Activated naive CD4-positive, alpha-beta T cell treated with Interleukin-2 at 50 U/mL for 16 hours (primary cell): ENCODE measurements at regions not wholly inside any gene's neighbourhood (a gene's known extent, or its start where the extent isn't known, plus 50 kb on each side); places are given as distances from the start of the nearest gene placed in this dataset.

Experiments
- DNase-seq: peaks from one replicate; pipeline ENCODE4 v3.0.0-alpha.2; 2020

DNA sequence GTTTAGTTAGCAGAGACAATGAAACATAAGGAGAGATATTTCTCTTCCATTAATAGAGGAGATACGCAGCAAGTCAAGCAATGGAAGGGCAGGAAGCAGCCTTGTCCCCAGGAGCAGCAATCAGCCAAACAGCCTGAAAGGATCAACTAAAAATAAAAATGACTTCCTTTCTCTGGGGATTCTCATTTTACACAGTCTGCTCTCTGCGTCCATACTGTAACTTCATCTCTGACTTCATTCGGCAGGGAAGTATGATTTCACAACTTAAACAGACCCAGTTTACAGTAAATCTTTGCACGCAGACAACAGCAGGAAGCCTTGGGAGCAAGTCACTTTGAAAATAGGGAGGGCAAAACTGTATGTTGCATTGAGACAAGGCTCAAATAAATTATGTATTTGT lies 826.7 kb downstream of the DIAPH3 start:
- no peak for DNase-seq

DNA sequence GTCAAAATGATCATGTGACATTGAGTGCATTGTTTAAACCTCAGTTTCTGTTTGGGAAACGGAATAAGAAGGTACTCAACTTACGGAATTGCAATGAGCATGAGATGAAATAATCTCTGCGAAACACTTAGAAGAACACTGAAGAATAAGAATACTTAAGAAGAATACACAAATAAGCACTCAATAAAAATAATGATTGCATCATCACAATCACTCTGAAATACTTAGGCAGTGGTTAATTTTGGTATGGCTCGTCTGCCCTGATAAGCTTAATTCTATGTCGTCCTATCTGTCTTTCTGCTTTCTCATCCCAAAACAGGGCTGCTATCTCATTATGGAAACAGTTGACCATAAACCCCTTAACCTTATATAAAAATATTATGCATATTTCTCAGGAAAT lies 823.6 kb downstream of the DIAPH3 start:
- DNase-seq: no peak

DNA sequence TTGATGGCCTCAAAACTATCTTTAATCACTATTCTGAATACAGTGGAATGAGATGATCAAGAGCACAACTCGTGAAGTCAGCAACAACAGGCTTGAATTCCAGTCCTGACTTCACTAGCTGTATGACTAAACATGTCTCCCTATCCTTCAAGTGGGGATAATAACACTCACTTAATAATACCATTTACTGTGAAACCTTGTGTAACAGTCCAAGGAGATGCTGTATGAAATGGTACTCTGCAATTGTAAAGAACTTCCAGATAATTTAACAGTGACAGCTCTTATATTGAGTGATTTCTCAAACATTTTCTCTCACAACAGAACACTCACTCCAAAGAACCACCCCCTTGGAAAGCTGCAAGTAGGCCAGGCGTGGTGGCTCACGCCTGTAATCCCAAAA lies 823.1 kb downstream of the DIAPH3 start:
- no peak for DNase-seq

DNA sequence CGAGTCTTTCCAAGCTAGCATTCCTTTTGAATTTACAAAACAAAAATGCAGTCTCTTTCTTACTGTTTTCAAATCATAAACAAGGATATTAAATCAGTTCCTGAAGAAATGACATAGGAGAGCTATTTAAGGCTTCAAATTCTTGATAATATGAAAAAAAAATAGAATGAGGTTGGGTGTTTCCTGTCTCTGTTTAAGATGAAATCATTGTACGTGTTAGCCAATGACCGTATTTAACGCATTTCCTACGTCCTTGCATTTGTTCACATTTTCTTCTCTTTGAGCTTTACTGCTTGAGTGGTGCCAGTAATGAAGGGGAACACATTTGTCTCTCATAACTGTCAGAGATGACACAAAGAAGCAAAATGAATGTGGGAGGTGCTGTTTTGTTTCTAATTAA lies 821.3 kb downstream of the DIAPH3 start:
- no peak for DNase-seq

DNA sequence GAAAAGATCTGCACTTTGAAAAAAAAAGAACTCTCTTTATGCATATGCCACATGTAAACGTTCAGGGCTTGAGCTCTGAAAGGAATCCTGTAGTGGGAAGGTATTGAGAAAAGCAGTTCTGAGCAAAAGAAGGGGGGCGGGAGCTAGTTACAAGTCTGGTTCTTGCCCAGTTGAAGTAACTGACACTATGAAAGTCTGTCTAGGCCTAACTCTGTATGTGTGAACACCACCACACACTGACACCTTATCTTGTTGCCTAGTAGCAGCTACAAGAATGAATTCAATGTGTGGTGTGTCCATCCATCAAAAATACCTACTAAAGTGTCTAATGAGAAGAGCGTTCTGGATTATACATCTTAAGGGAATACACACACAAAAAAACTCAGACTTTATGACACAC lies 820.6 kb downstream of the DIAPH3 start:
- no peak for DNase-seq

DNA sequence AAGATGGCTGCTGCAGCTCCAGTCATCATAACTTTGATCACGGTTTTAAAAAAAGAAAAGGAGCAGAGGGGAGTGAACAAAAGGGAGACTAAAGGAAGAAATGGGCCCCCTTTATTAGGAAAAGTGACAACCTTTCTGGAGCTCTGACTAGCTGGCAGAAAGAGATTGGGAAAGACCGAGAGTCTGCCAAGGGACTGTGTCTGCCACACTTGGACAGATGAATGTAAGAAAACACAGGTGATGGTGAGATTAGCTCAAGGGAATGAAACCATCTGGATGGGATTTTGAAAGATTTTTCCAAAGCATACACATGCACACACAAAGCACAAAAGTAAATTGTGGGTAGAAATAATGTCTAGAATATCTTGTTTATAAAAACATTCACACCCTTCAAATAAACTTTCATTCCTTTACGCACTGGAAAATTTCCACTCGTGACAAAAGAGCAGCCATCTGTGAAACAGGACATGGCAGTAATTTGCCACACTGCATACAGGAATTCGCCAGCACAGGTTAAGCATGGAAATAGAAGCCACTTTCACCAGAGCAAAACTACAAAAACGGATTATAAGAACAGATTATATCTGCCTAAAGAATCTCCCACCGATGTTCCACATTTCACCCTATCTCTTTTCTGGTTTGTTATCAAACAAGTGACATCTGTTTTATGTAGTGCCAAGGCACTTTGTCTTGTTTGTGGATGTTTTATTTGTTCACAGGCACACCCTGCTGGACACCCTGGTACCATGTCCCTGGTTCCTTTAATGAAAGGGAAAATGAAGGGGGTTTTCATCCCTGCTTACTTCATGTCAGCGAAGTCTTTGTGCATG lies 819.5 kb downstream of the DIAPH3 start:
- no peak for DNase-seq

DNA sequence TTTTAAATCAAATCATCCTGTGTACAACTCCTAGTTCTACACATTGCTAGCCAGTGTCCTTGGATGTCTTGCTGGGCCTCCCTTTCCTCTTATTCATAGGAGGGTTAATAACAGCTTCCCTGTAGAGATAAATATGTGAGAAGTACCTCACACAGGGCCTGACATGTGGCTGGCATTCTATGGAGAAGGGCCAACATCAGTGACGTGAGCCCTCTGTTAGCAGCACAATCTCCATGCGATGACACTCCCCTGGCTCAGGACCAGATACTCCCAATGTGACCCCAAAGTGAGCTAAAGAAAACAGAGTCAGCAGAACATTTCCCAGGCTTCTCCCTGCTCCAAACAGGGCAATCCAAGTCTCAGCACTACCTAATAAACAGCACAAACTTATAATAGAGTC lies 818.4 kb downstream of the DIAPH3 start:
- no peak for DNase-seq

DNA sequence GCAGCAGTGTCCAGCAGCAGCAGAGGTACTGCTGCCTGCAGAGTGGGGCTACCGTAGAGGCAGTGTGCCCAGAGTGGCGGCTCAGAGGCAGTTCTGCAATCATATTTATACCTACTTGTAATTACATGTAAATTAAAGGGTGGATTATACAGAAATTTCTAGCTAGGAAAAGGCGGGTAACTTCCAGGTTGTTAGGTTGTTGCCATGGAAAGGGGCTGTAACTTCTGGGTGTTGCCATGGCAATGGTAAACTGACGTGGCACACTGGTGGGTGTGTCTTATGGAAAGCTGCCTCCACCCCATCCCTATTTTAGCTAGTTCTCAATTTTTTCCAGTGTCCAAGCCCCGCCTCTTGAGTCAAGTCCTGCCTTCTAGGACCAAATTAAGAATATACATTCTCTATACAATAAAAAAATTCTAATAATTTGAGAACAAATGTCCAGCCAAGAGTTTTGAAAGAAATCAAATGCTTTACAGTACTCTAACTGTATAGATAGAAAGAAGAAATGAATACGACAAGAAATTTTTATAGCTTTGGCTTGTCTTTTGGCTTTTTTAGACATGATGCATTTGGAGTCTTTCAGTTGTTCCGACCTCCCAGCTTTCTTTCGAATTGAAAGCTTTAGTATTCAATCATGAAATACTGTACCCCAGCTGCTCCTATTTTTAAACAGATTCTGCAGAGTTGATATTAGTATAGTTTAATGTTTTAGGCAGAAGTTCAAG lies 816.6 kb downstream of the DIAPH3 start:
- no peak for DNase-seq

DNA sequence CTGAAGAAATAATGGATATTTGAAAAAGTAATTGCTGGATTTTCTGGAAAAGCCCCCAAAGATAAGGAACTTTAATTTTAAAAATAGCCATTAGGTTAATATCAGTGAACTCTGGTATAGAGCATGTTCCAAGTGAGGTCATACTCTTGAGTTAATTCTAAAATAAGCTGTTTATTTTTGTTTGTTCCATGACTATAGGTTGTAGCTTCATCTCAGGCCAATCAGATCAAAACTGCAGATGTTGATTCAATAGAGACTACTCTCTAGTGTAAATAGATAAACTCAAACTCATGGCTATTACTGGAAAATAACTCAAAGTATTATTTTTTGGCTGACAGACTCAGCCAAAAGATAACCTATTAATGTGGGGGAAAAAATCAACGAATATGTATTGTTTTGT lies 815.1 kb downstream of the DIAPH3 start:
- DNase-seq: no peak

DNA sequence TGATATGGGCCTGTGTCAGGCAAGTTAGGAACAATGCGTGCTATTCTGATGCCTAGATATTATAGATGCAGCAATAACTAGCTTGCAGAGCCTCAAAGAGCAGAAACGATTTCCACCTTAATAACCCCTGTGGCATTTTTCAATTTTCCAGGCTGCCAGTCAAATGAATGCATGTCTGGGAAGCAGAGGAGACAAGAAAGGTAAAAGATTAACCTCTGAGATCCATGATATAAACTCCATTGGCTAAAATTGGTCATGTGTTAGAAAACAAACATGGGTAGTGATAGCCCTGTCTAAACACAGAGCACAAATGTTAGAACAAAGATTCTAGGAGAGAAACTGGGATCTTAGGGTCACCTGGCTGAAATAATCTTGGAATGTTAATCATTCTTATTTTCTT lies 811.1 kb downstream of the DIAPH3 start:
- DNase-seq: no peak

DNA sequence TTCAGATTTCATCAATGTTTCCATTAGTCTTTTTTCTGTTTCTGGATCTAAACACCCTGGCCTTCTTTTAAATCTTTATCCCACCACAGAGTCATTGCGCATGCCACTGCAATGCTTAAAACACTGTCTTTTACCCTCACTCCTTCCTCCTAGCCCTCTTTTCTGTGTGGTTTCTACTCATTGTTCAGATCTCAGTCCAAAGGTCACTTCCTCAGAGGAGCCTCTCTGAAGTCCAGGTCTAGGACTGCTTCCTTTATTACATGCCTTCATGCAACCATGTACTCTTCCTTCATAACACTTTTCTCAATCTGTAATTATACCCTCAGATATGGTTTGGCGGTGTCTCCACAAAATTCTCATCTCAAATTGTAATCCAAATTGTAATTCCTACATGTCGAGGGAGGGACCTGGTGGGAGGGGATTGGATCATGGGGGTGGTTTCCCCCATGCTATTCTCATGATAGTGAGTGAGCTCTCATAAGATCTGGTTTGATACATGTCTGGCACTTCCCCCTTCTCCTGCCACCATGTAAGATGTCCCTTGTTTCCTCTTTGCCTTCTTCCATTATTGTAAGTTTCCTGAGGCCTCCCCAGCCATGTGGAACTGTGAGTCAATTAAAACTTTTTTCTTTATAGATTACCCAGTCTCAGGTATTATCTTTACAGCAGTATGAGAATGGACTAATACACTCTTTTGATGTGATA lies 808.9 kb downstream of the DIAPH3 start:
- no peak for DNase-seq

DNA sequence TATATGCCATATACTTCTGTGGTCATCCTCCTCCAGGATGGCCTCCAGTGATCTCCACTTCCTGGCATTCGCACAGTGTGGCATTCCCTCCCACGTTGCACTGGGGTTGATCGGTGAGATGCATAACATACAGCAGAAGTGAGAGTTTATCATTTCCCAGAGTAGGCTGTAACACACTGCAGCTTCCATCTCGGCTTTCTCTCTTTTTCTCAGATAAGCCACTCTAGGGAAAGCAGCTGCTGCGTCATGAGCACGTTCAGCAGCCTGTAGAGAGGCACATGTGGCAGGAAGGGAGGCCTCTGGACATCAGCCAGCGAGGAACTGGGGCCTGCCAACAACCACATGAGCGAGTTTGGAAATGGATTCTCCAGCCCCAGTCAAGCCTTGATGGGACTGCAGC lies 807.1 kb downstream of the DIAPH3 start:
- no peak for DNase-seq

DNA sequence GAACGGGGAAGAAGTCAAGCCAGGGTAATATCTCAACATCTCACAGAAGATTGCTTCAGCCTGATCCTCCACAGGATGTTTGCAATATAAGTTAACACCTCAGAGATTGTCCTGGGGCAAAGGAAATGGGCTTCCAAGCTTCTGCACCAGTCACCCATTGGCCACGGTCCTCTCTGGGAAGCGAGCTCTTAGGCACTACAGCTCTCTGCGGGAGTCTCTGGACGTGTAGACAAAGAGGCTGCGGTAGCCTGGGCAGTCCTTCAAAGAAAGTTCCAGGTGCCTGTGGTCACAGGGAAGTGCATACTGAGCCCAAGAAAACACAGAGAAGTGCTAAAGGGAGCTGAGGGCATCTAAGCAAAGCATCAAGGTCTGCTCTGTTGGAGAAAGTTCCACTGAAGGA lies 805.7 kb downstream of the DIAPH3 start:
- no peak for DNase-seq

DNA sequence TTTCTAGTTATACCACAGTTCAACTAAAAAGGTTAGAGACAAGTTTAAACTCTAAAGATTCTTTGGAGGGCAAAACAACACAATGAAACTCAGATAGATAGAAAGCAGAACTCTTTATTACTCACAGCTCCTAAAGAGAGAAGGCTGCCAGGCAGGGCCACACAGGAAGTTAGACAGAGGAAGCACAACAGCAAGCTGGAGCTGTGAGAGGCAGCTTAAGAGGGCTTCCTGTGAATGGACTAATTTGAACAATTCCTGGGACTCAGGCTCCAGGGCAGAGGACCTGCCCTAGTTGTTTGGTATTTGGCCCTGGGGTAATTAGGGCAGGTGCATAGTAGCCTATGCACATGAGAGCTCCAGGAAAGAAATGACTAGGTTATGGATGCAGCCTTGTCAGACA lies 803.6 kb downstream of the DIAPH3 start:
- no peak for DNase-seq

DNA sequence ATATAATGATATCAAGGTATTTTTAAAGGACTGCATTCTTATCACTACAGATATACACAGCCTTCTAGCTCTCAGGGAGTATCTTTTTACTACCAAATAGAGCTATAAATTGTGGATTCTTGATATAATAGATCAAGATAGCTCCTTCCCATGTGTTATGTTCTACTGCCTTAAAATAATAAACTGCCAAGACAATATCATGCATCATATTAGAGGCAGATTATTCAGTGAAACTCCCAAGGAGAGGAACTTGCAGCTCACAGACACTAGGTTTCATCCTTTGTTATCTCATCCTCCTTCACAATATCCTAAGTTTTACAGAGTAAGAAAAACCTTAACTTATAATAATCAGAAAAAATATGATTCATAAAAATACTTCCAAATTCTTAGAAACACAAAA lies 802.8 kb downstream of the DIAPH3 start:
- DNase-seq: no peak

DNA sequence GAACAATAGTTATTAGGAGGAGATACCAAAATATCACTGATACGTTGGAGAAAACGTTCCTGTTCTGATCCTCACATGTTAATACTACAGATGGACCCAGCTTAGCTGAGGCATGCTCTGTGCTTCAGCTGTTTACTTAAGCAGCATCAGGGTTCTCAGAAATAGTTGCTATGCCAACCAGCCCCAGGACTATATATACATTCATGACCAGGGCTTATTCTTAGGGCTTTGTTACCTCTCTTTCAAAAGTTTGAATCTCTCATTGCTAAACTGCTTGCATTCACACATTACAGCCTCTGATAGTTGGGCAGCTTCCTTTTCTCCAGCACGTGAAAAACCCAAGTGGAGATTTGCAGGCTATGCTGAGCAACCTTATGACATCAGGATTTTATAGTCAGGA lies 800.4 kb downstream of the DIAPH3 start:
- no peak for DNase-seq

DNA sequence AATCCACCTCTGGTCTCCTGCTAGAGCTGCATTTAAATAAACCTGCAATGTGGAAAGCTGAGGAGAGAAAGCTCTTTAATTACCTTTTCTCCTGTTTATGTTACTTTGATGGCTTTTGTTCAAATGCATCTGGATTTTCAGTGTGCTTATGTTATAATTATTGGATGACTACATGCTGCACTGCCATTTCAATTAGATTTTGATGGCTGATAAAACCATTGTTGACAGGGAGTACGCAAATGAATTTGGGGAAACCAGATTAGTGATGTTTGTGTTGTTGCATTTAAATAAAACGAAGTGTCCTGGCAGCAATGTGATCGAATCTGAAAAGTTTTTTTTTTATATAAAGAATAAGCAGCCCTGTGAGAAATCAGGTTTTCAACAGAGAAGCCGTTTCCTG lies 799.8 kb downstream of the DIAPH3 start:
- DNase-seq: no peak

DNA sequence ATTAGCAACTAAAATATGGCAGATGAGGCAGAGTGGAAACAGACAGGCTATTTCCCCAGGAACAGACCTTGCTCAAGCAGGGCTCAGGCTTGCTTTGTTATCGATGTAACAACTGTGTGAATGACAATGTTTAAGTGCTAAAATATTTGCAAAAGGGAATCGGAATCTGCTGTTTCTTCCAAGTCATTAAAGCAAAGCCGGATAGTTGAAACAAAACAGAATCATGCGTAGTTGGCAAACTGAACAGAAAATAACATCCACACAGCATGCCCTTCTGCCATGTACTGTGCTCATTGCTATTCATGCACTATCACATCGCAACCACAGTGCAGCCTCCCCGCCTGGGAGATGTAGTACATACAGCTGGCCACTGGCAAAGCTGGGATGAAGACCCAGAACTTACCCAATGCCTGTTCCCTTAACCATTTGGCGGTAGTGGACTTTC lies 799.1 kb downstream of the DIAPH3 start:
- no peak for DNase-seq

DNA sequence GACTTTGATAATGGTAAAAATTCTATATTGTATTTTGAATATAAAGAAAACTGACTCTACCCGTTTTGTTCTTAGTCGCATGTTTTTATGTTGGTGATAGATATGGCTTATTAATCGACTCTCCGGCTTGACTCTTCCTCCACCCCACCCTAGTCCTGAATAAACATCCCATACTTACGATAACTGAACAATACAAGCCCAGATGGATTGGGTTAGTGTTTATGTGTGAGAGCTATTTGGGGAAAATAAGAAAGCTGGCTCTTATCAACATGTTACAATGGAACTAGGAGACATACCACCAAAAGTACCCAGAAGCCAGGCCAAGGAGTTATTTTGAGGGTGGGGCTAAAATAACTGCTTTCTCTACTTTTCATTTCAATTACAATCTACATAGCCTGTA lies 796.3 kb downstream of the DIAPH3 start:
- no peak for DNase-seq

DNA sequence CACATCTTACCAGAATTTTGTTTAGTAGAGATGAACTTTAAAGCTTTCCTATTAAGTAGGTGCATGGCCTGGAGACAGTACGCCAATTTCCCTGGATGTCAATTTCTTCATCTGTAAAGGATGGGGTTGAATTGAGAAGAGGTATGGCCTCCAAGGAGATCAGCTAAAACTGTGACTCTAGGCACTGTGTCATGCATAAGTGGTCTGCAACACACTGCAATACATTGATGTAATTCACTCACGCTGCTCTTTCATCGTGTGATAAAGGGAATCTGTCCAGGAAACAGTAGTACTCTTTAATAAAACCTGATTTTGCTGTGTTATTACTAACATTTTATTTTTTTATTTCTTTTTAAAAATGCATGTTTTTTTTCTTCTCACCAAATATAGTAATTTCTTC lies 795.8 kb downstream of the DIAPH3 start:
- DNase-seq: no peak

DNA sequence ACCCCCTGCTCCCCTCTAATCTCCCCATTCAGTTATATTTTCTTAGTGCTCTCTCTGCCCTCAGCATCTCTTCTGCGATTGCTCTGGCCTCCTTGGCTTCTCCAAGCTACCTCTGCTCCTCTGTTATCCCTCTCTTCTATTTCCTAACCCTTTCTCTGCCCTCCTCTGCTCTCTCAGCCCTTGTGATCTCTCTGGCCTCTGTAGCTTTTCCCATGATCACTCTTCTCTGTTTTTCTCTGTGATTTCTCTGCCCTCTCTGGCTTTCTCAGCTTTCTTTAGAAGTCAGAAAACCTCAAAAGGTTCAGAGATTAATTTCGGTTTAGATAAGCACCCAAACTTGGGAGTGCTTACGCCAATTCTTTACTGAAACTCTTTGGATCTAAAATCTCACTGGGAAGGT lies 795.0 kb downstream of the DIAPH3 start:
- DNase-seq: no peak

DNA sequence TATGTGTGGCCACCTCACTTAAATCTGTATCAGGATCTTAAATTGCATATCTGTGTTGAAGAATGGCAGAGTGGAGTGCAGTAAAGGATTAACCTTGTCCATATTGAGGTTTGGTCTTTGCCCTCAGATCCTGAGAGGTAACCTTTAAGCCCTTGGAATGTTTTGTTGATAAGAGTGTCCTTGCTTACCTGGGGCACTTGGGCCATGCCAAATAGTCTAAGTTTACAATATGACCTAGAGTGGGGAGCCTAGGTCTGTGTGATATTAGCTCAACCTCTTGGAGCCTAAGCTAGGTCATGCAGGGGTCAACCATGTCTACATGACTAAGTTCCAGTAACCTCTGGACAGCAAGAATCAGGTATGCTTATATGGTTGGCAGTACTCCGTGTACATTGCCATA lies 792.5 kb downstream of the DIAPH3 start:
- DNase-seq: no peak

DNA sequence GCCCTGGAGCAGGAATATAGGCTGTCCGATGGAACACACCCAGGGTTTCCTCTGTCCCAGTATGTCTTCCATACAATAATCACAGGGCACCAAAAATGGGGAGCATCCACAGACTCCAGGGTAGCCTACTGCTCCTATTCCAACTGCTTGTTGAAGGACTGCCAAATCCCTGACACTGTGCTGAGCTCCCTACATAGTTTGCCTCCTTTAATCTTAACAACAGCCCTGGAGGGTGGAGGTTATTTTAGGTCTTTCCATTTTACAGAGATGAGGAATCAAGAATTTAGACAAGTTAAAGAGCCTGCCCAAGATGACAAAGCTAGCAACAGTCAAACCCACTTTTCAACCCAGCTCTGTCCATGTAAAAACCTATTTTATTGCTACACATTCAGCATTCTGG lies 790.4 kb downstream of the DIAPH3 start:
- DNase-seq: no peak

DNA sequence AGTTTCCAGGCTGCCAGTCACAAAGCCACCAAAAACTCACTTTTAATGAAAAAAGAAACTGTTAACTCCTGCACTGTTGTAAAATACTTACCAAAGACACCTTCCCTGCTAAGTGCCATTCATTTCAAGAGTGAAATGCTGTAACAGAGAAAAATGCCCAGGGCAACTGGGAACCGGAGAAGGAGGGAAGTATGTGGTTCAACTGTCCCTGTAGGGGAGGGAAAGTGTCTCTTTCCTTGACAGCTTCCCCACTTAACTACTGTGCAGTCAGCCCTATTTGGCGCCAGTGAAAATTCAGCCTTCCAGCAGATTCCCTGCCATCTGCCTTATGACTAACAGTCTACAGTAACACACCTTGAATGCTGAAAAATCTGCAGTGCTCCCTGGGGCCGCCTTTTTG lies 789.0 kb downstream of the DIAPH3 start:
- no peak for DNase-seq
